ENCODE measurements at regions not wholly inside any gene's neighbourhood (a gene's known extent, or its start where the extent isn't known, plus 50 kb on each side); places are given as distances from the start of the nearest gene placed in this dataset.
"Not testable (repeated sequence)": the region's sequence is repeated elsewhere in the genome, so short reads cannot be mapped to it uniquely, and the experiment has no call there.

DNA sequence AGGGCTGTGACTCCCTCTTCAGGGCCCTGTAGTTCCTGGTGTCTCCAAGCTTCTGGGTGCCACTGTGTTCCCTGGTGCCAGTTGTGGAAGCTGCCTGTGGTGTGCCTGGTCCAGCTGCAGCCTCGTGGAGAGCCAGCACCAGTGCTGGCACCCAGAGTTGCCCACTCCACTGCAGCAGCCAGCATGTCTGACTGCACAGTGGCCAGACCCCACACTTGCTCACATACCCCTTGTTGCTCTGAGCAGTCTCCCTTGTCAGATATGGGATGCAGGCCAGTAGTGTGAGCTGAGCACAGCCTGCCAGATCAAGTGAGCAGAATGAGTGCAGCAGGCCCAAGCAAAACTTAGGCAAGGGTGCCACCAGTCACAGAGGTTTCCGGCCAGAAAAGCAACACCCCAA lies 108.6 kb downstream of the ZMAT1 start:
- no peaks in the 10 kb centered on the region for H3K4me1 ChIP-seq (replicated peaks in 1 of 2)
- no peak overlapping the region for H3K27ac ChIP-seq
- in situ Hi-C loops (cut with MboI; ENCODE audit: low pct_unique_long_range_greater_than_20kb in 2 of 9, low sequenced_read_pairs in 9 of 9, unreplicated experiment in 9 of 9), result loop anchor here in 1 of 9 experiments (25.0 kb wide), 1 partner anchor 236 kb away; no protein-coding TSS in a partner anchor
- no CpG with 5 or more reads among the region's 2 CpGs for WGBS, 10 experiments
- ATAC-seq (replicated peaks in 6 of 8), result no peak
- no peak overlapping the region for H3K4me3 ChIP-seq

DNA sequence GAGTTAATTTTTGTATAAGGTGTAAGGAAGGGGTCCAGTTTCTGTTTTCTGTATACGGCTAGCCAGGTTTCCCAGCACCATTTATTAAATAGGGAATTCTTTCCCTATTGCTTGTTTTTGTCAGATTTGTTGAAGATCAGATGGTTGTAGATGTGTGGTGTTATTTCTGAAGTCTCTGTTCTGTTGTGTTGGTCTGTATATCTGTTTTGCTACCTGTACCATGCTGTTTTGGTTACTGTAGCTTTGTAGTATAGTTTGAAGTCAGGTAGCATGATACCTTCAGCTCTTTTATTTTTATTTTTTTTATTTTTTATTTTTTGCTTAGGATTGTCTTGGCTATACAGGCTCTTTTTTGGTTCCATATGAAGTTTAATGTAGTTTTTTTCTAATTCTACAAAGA lies 114.1 kb downstream of the ZMAT1 start:
- not testable (repeated sequence) for ATAC-seq (replicated peaks in 6 of 8); H3K4me3 ChIP-seq; H3K27ac ChIP-seq; H3K4me1 ChIP-seq (replicated peaks in 1 of 2)
- in situ Hi-C loops (cut with MboI; ENCODE audit: low pct_unique_long_range_greater_than_20kb in 2 of 9, low sequenced_read_pairs in 9 of 9, unreplicated experiment in 9 of 9), result loop anchor here in 1 of 9 experiments (25.0 kb wide), 1 partner anchor 230 kb away; no protein-coding TSS in a partner anchor
- 40 to 100% (median 86%) methylated on average over 1 of the region's 1 CpG; no CpG with 5 or more reads in 7 of the 10 experiments for WGBS, 10 experiments

DNA sequence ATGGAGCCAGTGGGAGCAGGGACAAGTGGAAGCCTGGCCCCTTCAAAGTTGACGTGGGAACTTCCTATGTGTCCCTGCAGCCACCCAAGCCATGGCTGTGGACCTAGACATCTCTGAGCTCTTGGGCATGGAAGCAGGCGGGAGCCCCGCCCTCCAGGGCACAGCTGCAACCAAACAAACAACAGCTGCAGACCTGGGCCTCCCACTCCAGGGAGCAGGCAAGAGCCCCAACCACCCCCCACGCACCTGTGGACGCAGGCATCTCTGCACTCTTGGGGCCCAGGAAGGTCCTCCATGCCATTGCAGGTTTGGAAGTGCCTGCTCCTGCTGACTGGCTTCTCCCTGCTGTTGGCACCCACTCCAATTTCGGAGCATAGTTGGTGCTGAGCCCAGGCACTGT lies 118.6 kb downstream of the ZMAT1 start:
- WGBS, 10 experiments, result no CpG with 5 or more reads among the region's 6 CpGs
- no peak for ATAC-seq (replicated peaks in 6 of 8)
- in situ Hi-C loops (cut with MboI; ENCODE audit: low pct_unique_long_range_greater_than_20kb in 2 of 9, low sequenced_read_pairs in 9 of 9, unreplicated experiment in 9 of 9), result loop anchor here in 1 of 9 experiments (25.0 kb wide), 1 partner anchor 226 kb away; no protein-coding TSS in a partner anchor
- H3K4me3 ChIP-seq, result no peak overlapping the region
- no peak overlapping the region for H3K27ac ChIP-seq
- no peaks in the 10 kb centered on the region for H3K4me1 ChIP-seq (replicated peaks in 1 of 2)

DNA sequence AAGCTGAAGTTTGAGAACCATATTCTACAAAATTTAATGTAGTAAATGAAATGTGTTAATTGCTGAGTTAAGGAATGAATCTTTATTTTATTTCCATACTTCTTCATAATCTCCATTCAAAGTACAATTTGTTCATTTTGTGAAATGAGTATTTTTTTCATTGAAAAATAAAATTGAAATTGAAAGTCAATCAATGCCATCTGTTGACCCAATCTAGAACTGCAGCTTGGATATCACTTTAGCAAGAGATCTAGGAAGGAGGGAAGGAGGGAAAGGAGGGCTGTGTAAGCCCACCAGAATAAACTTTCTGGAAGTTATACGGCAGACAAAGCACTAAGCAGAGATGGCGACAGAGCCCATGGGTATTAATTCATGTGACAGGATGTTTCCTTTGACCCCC lies 128.4 kb downstream of the ZMAT1 start:
- WGBS, 10 experiments, result 0 to 25% (median 0%) methylated on average over 1 to 2 of the region's 2 CpGs; no CpG with 5 or more reads in 5 of the 10 experiments
- ATAC-seq (replicated peaks in 6 of 8), result no peak
- Histone ChIP-seq H3K4me3 (no peak overlapping the region), H3K4me1 (replicated peaks in 1 of 2) (no peaks in the 10 kb centered on the region), H3K27ac (no peak overlapping the region)
- in situ Hi-C loops (cut with MboI; ENCODE audit: low pct_unique_long_range_greater_than_20kb in 2 of 9, low sequenced_read_pairs in 9 of 9, unreplicated experiment in 9 of 9), result loop anchor here in 1 of 9 experiments (25.0 kb wide), 1 partner anchor 216 kb away; no protein-coding TSS in a partner anchor

DNA sequence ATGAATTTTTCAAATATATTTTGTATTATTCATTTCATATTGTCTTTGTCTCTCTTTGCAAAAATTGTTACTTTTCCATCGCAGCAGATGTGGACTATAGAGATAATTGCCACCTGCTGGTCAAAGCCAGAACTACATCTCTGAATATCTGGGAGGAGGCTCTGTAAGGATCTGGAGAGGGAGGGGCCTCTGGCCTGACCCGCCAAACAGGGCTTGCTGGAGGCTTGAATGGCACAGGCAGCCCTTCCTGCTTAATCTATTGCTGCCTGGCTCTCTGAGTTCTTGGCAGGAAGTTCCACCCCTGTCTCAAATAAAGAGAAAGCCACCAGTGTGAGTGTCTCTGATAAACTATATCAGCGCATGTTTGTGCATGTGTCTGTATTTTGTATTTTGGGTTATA lies 132.4 kb downstream of the ZMAT1 start:
- in situ Hi-C loops (cut with MboI; ENCODE audit: low pct_unique_long_range_greater_than_20kb in 2 of 9, low sequenced_read_pairs in 9 of 9, unreplicated experiment in 9 of 9), result loop anchor here in 1 of 9 experiments (10.0 kb wide), 1 partner anchor 205 kb away; no protein-coding TSS in a partner anchor
- no peaks in the 10 kb centered on the region for H3K4me1 ChIP-seq (replicated peaks in 1 of 2)
- no peak overlapping the region for H3K4me3 ChIP-seq
- ATAC-seq (replicated peaks in 6 of 8), result peak; percentile 94 to 100 (median 98)
- no peak overlapping the region for H3K27ac ChIP-seq
- 0 to 83% (median 45%) methylated on average over 1 to 3 of the region's 3 CpGs; no CpG with 5 or more reads in 4 of the 10 experiments for WGBS, 10 experiments

DNA sequence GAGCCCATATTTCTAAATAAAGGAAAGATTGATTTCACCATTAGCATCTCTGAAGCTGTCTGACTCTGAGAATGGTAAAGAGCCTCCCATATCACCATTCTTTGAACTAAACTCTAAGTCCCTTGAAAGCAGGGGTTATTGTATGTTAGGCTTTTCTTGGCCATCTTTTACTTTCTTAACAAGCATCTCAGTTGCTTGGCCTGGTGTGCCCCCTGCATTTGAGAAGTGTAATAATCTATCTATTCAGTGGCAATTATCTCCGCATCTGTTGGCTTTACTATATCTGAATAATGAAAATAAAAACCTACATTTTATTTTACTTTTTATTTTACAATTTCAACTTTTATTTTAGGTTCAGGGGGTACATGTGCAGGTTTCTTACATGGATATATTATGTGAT lies 128.3 kb upstream of the ARMCX2 start:
- no peak for ATAC-seq (replicated peaks in 6 of 8)
- Histone ChIP-seq H3K27ac (no peak overlapping the region), H3K4me3 (no peak overlapping the region), H3K4me1 (replicated peaks in 1 of 2) (no peaks in the 10 kb centered on the region)
- in situ Hi-C loops (cut with MboI; ENCODE audit: low pct_unique_long_range_greater_than_20kb in 2 of 9, low sequenced_read_pairs in 9 of 9, unreplicated experiment in 9 of 9), result no loop called here
- 85 to 100% (median 88%) methylated on average over 1 of the region's 1 CpG; no CpG with 5 or more reads in 7 of the 10 experiments for WGBS, 10 experiments

DNA sequence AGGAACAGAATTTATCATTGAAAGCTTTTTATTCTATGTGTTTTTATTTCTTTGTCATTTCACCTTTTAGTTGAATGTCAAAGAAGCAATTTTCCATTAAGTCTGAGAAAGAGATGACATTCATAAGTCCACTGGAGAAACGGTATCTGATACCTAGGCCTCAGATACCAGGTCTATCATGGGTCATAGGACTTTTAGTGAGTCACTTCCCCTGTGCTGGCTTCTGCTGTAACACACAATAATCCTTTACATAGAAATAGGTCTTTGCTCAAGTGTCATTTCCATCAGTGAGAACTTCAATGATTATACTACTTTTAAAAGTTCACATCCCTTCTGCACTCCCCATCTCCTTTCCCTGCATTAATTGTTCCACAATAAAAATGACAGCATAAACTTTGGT lies 125.5 kb upstream of the ARMCX2 start:
- no peak overlapping the region for H3K4me3 ChIP-seq
- ATAC-seq (replicated peaks in 6 of 8), result no peak
- in situ Hi-C loops (cut with MboI; ENCODE audit: low pct_unique_long_range_greater_than_20kb in 2 of 9, low sequenced_read_pairs in 9 of 9, unreplicated experiment in 9 of 9), result no loop called here
- no peaks in the 10 kb centered on the region for H3K4me1 ChIP-seq (replicated peaks in 1 of 2)
- WGBS, 10 experiments, result 33 to 60% methylated on average over 1 of the region's 1 CpG; no CpG with 5 or more reads in 8 of the 10 experiments
- H3K27ac ChIP-seq, result no peak overlapping the region

DNA sequence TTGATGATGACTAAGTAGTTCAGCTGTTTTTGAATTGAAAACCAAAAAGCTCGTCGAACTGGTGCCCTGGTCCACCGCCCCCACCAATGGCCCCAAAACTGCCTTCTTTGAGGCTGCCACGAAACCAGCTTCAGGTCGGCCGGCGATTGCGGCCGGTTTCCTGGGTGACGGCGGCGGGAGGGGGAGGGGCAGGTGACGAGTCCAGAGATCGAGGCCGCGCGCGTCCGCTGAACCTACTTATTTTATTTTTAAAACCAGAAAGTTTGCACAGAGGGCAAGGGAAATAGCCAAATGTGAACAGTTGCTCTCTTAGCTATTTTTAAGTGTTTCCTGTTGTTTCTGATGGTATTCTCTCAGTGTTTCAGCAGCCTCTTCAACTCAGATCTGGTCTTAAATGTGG lies 120.8 kb upstream of the ARMCX2 start:
- H3K27ac ChIP-seq; ATAC-seq (replicated peaks in 6 of 8); H3K4me1 ChIP-seq (replicated peaks in 1 of 2); in situ Hi-C loops (cut with MboI; ENCODE audit: low pct_unique_long_range_greater_than_20kb in 2 of 9, low sequenced_read_pairs in 9 of 9, unreplicated experiment in 9 of 9); H3K4me3 ChIP-seq: not testable (repeated sequence)
- 40% methylated on average over 1 of the region's 19 CpGs; no CpG with 5 or more reads in 9 of the 10 experiments for WGBS, 10 experiments

DNA sequence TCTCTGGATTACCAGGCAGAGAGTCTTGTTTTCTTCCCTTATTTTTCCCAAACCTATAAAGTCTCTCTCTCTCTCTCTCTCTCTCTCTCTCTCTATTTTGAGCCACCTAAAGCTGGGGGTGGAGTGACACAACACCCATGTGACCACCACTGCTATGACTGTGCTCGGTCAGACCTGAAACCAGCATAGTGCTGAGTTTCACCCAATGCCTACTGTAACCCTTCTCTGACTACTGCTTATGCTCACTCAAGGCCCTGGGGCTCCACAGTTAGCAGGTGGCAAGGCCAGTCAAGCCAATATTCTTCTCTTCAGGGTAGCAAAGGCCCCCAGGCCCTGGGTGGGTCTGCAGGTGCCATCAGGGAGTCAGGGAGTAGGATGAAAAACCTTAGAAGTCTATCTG lies 114.7 kb upstream of the ARMCX2 start:
- Histone ChIP-seq H3K4me1 (replicated peaks in 1 of 2) (no peaks in the 10 kb centered on the region), H3K4me3 (no peak overlapping the region), H3K27ac (no peak overlapping the region)
- in situ Hi-C loops (cut with MboI; ENCODE audit: low pct_unique_long_range_greater_than_20kb in 2 of 9, low sequenced_read_pairs in 9 of 9, unreplicated experiment in 9 of 9), result loop anchor here in 1 of 9 experiments (25.0 kb wide), 1 partner anchor 137 kb away; no protein-coding TSS in a partner anchor
- 67% methylated on average over 1 of the region's 1 CpG; no CpG with 5 or more reads in 9 of the 10 experiments for WGBS, 10 experiments
- no peak for ATAC-seq (replicated peaks in 6 of 8)

DNA sequence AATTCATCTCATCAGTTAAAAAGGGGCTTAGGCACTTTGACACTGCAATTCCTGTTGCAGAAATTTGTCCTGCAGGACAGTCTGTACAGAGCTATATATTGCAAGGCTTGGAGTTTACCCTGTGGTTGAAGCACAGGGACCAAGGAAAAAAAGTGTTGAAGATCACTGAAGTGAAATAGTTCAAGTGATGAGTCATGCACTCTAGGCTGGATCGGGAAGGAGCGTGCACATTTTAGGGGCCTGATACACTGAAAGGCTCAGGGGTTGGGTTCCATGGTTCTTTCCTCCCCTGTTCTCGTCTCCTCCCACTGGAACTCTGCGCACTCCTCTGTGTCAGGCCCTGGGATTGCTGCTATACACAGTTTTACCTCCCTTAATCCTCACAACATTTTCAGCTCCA lies 104.9 kb upstream of the ARMCX2 start:
- H3K4me3 ChIP-seq, result no peak overlapping the region
- no peak overlapping the region for H3K27ac ChIP-seq
- H3K4me1 ChIP-seq (replicated peaks in 1 of 2), result no peaks in the 10 kb centered on the region
- WGBS, 10 experiments, result 20 to 86% (median 40%) methylated on average over 1 to 2 of the region's 4 CpGs; no CpG with 5 or more reads in 7 of the 10 experiments
- no peak for ATAC-seq (replicated peaks in 6 of 8)
- in situ Hi-C loops (cut with MboI; ENCODE audit: low pct_unique_long_range_greater_than_20kb in 2 of 9, low sequenced_read_pairs in 9 of 9, unreplicated experiment in 9 of 9), result loop anchor here in 1 of 9 experiments (25.0 kb wide), 1 partner anchor 127 kb away; no protein-coding TSS in a partner anchor

DNA sequence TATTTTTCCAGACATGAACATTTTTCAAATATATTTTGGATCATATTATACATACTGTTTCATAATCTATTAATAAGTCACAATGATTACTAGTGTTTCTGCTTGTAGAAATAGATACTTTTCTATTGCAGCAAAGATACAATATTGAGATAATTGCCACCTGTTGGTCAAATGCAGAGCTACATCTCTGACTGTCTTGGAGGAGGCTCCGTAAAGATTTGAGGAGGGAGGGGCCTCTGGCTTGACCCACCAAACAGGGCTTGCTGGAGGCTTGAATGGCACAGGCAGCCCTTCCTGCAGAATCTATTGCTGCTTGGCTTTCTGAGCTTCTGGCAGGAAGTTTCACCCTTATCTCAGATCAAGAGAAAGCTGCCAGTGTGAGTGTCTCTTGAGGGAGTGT lies 99.3 kb upstream of the ARMCX2 start:
- in situ Hi-C loops (cut with MboI; ENCODE audit: low pct_unique_long_range_greater_than_20kb in 2 of 9, low sequenced_read_pairs in 9 of 9, unreplicated experiment in 9 of 9), result loop anchor here in 1 of 9 experiments (25.0 kb wide), 1 partner anchor 122 kb away; no protein-coding TSS in a partner anchor

DNA sequence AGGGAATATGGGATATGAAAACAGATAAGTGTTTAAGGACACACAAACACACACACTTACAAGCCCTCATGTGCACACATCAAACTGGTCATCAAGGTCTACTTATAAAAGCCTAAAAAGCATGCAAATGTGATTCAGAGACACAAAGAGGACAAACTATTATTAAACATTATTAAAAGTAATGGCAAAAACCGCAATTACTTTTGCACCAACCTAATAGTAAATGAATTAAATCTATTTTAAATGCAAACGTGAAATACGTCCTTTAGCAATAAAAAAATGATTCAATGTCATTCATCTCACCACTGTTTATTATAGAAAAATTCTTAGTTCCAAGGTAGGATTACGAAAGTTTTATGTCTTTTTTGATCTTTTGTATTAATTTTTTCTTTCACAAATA lies 91.1 kb upstream of the ARMCX2 start:
- no peak for ATAC-seq (replicated peaks in 6 of 8)
- Histone ChIP-seq H3K27ac (no peak overlapping the region), H3K4me1 (replicated peaks in 1 of 2) (no peaks in the 10 kb centered on the region), H3K4me3 (no peak overlapping the region)
- in situ Hi-C loops (cut with MboI; ENCODE audit: low pct_unique_long_range_greater_than_20kb in 2 of 9, low sequenced_read_pairs in 9 of 9, unreplicated experiment in 9 of 9), result loop anchor here in 1 of 9 experiments (25.0 kb wide), 1 partner anchor 113 kb away; no protein-coding TSS in a partner anchor
- WGBS, 10 experiments, result 0 to 100% (median 33%) methylated on average over 2 to 4 of the region's 4 CpGs; no CpG with 5 or more reads in 4 of the 10 experiments

More for the DNA sequence above, 99.3 kb upstream of the ARMCX2 start:
- H3K4me1 ChIP-seq (replicated peaks in 1 of 2), result no peaks in the 10 kb centered on the region
- no peak overlapping the region for H3K4me3 ChIP-seq
- H3K27ac ChIP-seq, result no peak overlapping the region
- WGBS, 10 experiments, result 0% methylated on average over 1 of the region's 1 CpG; no CpG with 5 or more reads in 8 of the 10 experiments
- peak in 4 of 8 experiments; percentile 40 to 84 (median 53) for ATAC-seq (replicated peaks in 6 of 8)

DNA sequence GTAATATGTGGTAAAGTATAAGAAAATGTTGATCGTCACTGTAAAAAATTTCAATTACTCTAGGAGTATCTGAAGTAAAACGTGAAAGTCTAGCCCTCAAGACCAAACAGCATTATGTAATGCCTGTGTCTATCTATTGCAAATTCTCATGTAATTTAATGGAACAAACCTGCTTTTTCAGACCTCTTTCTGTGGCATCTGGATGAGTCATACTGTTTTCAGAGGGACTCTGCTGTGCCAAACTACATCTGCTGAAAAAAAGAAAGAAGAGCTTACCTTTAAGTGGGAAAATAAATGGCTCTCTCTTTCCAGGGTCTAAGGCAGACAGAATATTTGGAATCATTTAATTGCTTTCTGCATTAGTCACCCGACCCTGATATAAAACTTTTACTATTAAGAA lies 89.8 kb upstream of the ARMCX2 start:
- ATAC-seq (replicated peaks in 6 of 8), result no peak
- H3K4me3 ChIP-seq, result no peak overlapping the region
- H3K27ac ChIP-seq, result no peak overlapping the region
- in situ Hi-C loops (cut with MboI; ENCODE audit: low pct_unique_long_range_greater_than_20kb in 2 of 9, low sequenced_read_pairs in 9 of 9, unreplicated experiment in 9 of 9), result no loop called here
- WGBS, 10 experiments, result 0 to 80% (median 43%) methylated on average over 1 to 3 of the region's 3 CpGs; no CpG with 5 or more reads in 2 of the 10 experiments
- no peaks in the 10 kb centered on the region for H3K4me1 ChIP-seq (replicated peaks in 1 of 2)

DNA sequence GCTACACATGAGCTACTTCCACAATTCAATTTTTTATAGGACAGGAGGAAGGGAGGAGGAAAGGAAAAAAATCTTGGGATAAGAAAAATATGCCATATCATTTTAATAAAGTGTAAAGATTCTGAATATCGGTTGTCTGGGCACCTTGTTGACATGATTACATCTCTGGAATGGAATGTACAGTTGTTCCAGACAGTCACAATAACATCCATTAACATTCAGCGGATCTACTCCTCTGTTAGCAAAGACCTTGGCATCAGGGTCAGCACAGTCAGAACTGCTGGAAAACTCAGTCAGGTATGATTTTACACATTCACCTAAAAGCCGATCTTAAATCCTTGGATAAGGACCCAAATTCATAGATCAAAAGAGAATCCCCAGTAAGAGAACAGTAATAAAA lies 85.4 kb upstream of the ARMCX2 start:
- no peak overlapping the region for H3K27ac ChIP-seq
- no peak overlapping the region for H3K4me3 ChIP-seq
- in situ Hi-C loops (cut with MboI; ENCODE audit: low pct_unique_long_range_greater_than_20kb in 2 of 9, low sequenced_read_pairs in 9 of 9, unreplicated experiment in 9 of 9), result no loop called here
- 30 to 71% (median 36%) methylated on average over 1 to 2 of the region's 3 CpGs; no CpG with 5 or more reads in 6 of the 10 experiments for WGBS, 10 experiments
- no peak for ATAC-seq (replicated peaks in 6 of 8)
- no peaks in the 10 kb centered on the region for H3K4me1 ChIP-seq (replicated peaks in 1 of 2)

Data from motor neuron (in vitro differentiated cells).